ENCODE measurements at regions not wholly inside any gene's neighbourhood (a gene's known extent, or its start where the extent isn't known, plus 50 kb on each side); places are given as distances from the start of the nearest gene placed in this dataset.
"Not testable (repeated sequence)": the region's sequence is repeated elsewhere in the genome, so short reads cannot be mapped to it uniquely, and the experiment has no call there.

DNA sequence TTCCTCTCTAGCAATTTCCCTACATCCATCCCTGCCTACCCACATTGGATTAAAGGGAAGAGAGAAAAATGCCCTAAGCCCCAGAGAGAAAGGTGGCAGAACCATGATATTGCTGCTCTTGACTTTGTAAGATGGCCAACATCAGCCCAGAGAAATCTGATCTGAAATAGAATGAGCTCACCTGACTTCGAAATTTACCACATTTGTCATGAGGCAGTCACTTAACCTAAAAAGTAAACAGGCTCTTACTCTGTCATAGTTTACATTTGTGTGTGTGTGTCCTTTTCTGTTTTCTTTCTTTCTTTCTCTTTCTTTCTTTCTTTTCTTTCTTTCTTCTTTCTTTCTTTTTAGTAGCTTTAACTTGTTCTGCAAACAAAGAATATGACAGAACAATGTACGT lies 255.0 kb upstream of the PLGLB1 start:
- TF ChIP-seq POLR2A (IDR thresholded peaks at IDR 0.05; ENCODE audit: low read length); GATA1 (IDR thresholded peaks at IDR 0.05; ENCODE audit: low read depth, low read length): not testable (repeated sequence)
